Activated CD4-positive, alpha-beta T cell treated with anti-CD3 and anti-CD28 coated beads, Interleukin-2, amount 50 U/mL, for 16 hours (primary cell): ENCODE measurements at regions not wholly inside any gene's neighbourhood (a gene's known extent, or its start where the extent isn't known, plus 50 kb on each side); places are given as distances from the start of the nearest gene placed in this dataset.

Experiments
- DNase-seq: peaks from one replicate; pipeline ENCODE4 v3.0.0-alpha.2; 2020

- DNase-seq: no peak
Measured at GRCh38 chr20:52768694-52769093, 203.5 kb upstream of the TSHZ2 start.

GRCh38 chr20:52766645-52767435 lies 205.3 kb upstream of the TSHZ2 start:
- no peak for DNase-seq

GRCh38 chr20:52763321-52763853 lies 208.8 kb upstream of the TSHZ2 start:
- DNase-seq: no peak

GRCh38 chr20:52761867-52762266 lies 210.3 kb upstream of the TSHZ2 start:
- no peak for DNase-seq

- DNase-seq: no peak
Measured at GRCh38 chr20:52760791-52761190, 211.4 kb upstream of the TSHZ2 start.

- no peak for DNase-seq
Measured at GRCh38 chr20:52757411-52757810, 214.7 kb upstream of the TSHZ2 start.

- no peak for DNase-seq
Measured at GRCh38 chr20:52755744-52756143, 216.4 kb upstream of the TSHZ2 start.

- no peak for DNase-seq
Measured at GRCh38 chr20:52754366-52754765, 217.8 kb upstream of the TSHZ2 start.

GRCh38 chr20:52752023-52752422 lies 220.1 kb upstream of the TSHZ2 start:
- DNase-seq: no peak

GRCh38 chr20:52751571-52751970 lies 220.6 kb upstream of the TSHZ2 start:
- DNase-seq: no peak

- DNase-seq: no peak
Measured at GRCh38 chr20:52749938-52750337, 222.2 kb upstream of the TSHZ2 start.

GRCh38 chr20:52748990-52749389 lies 223.2 kb upstream of the TSHZ2 start:
- DNase-seq: no peak

GRCh38 chr20:52748285-52748932 lies 223.7 kb upstream of the TSHZ2 start:
- no peak for DNase-seq

- no peak for DNase-seq
Measured at GRCh38 chr20:52747845-52748284, 224.3 kb upstream of the TSHZ2 start.

GRCh38 chr20:52746770-52747169 lies 225.4 kb upstream of the TSHZ2 start:
- no peak for DNase-seq

GRCh38 chr20:52746190-52746589 lies 226.0 kb upstream of the TSHZ2 start:
- no peak for DNase-seq

- DNase-seq: no peak
Measured at GRCh38 chr20:52744441-52744840, 227.7 kb upstream of the TSHZ2 start.

GRCh38 chr20:52738081-52738480 lies 234.1 kb upstream of the TSHZ2 start:
- no peak for DNase-seq

GRCh38 chr20:52736507-52736906 lies 235.7 kb upstream of the TSHZ2 start:
- DNase-seq: no peak

- DNase-seq: no peak
Measured at GRCh38 chr20:52731093-52731492, 241.1 kb upstream of the TSHZ2 start.

GRCh38 chr20:52727740-52728456 lies 244.3 kb upstream of the TSHZ2 start:
- no peak for DNase-seq

- no peak for DNase-seq
Measured at GRCh38 chr20:52724541-52724940, 247.6 kb upstream of the TSHZ2 start.

GRCh38 chr20:52722926-52723688 lies 249.1 kb upstream of the TSHZ2 start:
- DNase-seq: no peak
